AG09319 (cell line): ENCODE measurements at regions not wholly inside any gene's neighbourhood (a gene's known extent, or its start where the extent isn't known, plus 50 kb on each side); places are given as distances from the start of the nearest gene placed in this dataset.

Experiments
- DNase-seq: peaks from one replicate; pipeline ENCODE4 v3.0.0-alpha.2; 2010; ENCODE audit warnings: low read depth; ENCODE audit errors: extremely low read depth
- CTCF ChIP-seq: IDR thresholded peaks from 2 replicates; pipeline ENCODE4 v1.5.1; 2011; ENCODE audit warnings: low read depth, mild to moderate bottlenecking, inconsistent platforms, low read length, moderate library complexity

GRCh38 chr6:139863964-139864363 is 489.5 kb upstream of the CITED2 start:
- no peak for DNase-seq
- no peak for TF ChIP-seq CTCF

GRCh38 chr6:139863346-139863745 is 488.9 kb upstream of the CITED2 start:
- no peak for TF ChIP-seq CTCF
- no peak for DNase-seq

- TF ChIP-seq CTCF, result no peak
These were observed 487.9 kb upstream of the CITED2 start for GRCh38 chr6:139862311-139862710.

GRCh38 chr6:139860203-139860602 is 485.8 kb upstream of the CITED2 start:
- TF ChIP-seq CTCF, result no peak

More at GRCh38 chr6:139862311-139862710, 487.9 kb upstream of the CITED2 start:
- no peak for DNase-seq

GRCh38 chr6:139858429-139858828 is 484.0 kb upstream of the CITED2 start:
- DNase-seq, result no peak
- TF ChIP-seq CTCF, result no peak

More at GRCh38 chr6:139860203-139860602, 485.8 kb upstream of the CITED2 start:
- no peak for DNase-seq

- no peak for DNase-seq
These were observed 482.7 kb upstream of the CITED2 start for GRCh38 chr6:139857143-139857542.

GRCh38 chr6:139856562-139856961 is 482.1 kb upstream of the CITED2 start:
- TF ChIP-seq CTCF, result no peak
- no peak for DNase-seq

More at GRCh38 chr6:139857143-139857542, 482.7 kb upstream of the CITED2 start:
- TF ChIP-seq CTCF, result no peak
